PFSK-1 (cell line): ENCODE measurements at regions not wholly inside any gene's neighbourhood (a gene's known extent, or its start where the extent isn't known, plus 50 kb on each side); places are given as distances from the start of the nearest gene placed in this dataset.

Source experiments
- POLR2AphosphoS5 ChIP-seq: IDR thresholded peaks from 2 replicates; pipeline ENCODE4 v1.6.1; 2012; ENCODE audit warnings: low read depth, mild to moderate bottlenecking, control low read depth, low read length, moderate library complexity
- TAF1 ChIP-seq: IDR thresholded peaks from 2 replicates; pipeline ENCODE4 v1.6.1; 2012; ENCODE audit warnings: low read length, control low read depth, borderline replicate concordance; ENCODE audit not compliant: insufficient read depth

- TF ChIP-seq TAF1 (no peak), POLR2AphosphoS5 (no peak)
These were observed 430.0 kb downstream of the FAM181B start for GRCh38 chr11:82303671-82304070.
